HUES64 (cell line): ENCODE measurements at regions not wholly inside any gene's neighbourhood (a gene's known extent, or its start where the extent isn't known, plus 50 kb on each side); places are given as distances from the start of the nearest gene placed in this dataset.
"Not testable (repeated sequence)": the region's sequence is repeated elsewhere in the genome, so short reads cannot be mapped to it uniquely, and the experiment has no call there.

Experiments
- H3K27ac ChIP-seq: 2 replicates; pipeline ENCODE4 v1.7.0; 2013; ENCODE audit warnings: low read depth, low read length, inconsistent platforms
- H3K27me3 ChIP-seq: 2 replicates; pipeline ENCODE4 v1.6.1; 2013; ENCODE audit warnings: mild to moderate bottlenecking, low read length; ENCODE audit not compliant: insufficient read depth
- H3K36me3 ChIP-seq: 2 replicates; pipeline ENCODE4 v1.6.1; 2013; ENCODE audit warnings: mild to moderate bottlenecking, low read length; ENCODE audit not compliant: insufficient read depth
- H3K4me1 ChIP-seq: 2 replicates; pipeline ENCODE4 v1.6.1; 2013; ENCODE audit warnings: mild to moderate bottlenecking, low read length, moderate library complexity; ENCODE audit not compliant: insufficient read depth
- H3K4me3 ChIP-seq: 2 replicates; pipeline ENCODE4 v1.5.1; 2013; ENCODE audit warnings: mild to moderate bottlenecking, low read length, moderate library complexity
- H3K9ac ChIP-seq: 2 replicates; pipeline ENCODE4 v1.6.1; 2013; ENCODE audit warnings: mild to moderate bottlenecking, low read depth, low read length
- H3K9me3 ChIP-seq: 2 replicates; pipeline ENCODE4 v1.6.1; 2013; ENCODE audit warnings: low read depth, low read length; ENCODE audit not compliant: insufficient read depth
- WGBS: fragments of 150-250, 120-280 bp; methylation state at CpG from one replicate; pipeline ENCODE4 v1.1.7; 2013; ENCODE audit warnings: missing lambda C conversion rate; 5-methylcytosine and 5-hydroxymethylcytosine counted together

- no peaks in the 10 kb centered on the region for H3K9me3 ChIP-seq
- peaks cover 8% of the 10 kb centered on the region for H3K4me1 ChIP-seq
- no peaks in the 10 kb centered on the region for H3K27me3 ChIP-seq
- no peak overlapping the region for H3K27ac ChIP-seq
- no peak overlapping the region for H3K9ac ChIP-seq
- no peaks in the 10 kb centered on the region for H3K36me3 ChIP-seq
- 100% methylated on average over 1 of the region's 1 CpG for WGBS
- H3K4me3 ChIP-seq, result no peak overlapping the region
Measured at GRCh38 chr1:182331387-182331786, 60.2 kb downstream of the GLUL start.

GRCh38 chr1:182330303-182330702 lies 61.3 kb downstream of the GLUL start:
- no peaks in the 10 kb centered on the region for H3K36me3 ChIP-seq
- no peaks in the 10 kb centered on the region for H3K27me3 ChIP-seq
- no peaks in the 10 kb centered on the region for H3K9me3 ChIP-seq
- peaks cover 8% of the 10 kb centered on the region for H3K4me1 ChIP-seq
- H3K27ac ChIP-seq, result no peak overlapping the region
- H3K9ac ChIP-seq, result no peak overlapping the region
- no peak overlapping the region for H3K4me3 ChIP-seq

- Histone ChIP-seq H3K9ac (no peak overlapping the region), H3K9me3 (no peaks in the 10 kb centered on the region), H3K27ac (no peak overlapping the region), H3K36me3 (no peaks in the 10 kb centered on the region), H3K4me1 (peaks cover 8% of the 10 kb centered on the region), H3K27me3 (no peaks in the 10 kb centered on the region), H3K4me3 (no peak overlapping the region)
- WGBS, result 80% methylated on average over 2 of the region's 2 CpGs
Measured at GRCh38 chr1:182329471-182329870, 62.1 kb downstream of the GLUL start.

GRCh38 chr1:182328591-182328990 lies 63.0 kb downstream of the GLUL start:
- Histone ChIP-seq H3K27ac (no peak overlapping the region), H3K27me3 (no peaks in the 10 kb centered on the region), H3K9me3 (no peaks in the 10 kb centered on the region), H3K4me1 (peaks cover 8% of the 10 kb centered on the region), H3K36me3 (no peaks in the 10 kb centered on the region), H3K4me3 (no peak overlapping the region), H3K9ac (no peak overlapping the region)
- 96% methylated on average over 16 of the region's 16 CpGs for WGBS

- H3K27me3 ChIP-seq, result no peaks in the 10 kb centered on the region
- no peak overlapping the region for H3K9ac ChIP-seq
- H3K27ac ChIP-seq, result no peak overlapping the region
- 75% methylated on average over 2 of the region's 2 CpGs for WGBS
- no peaks in the 10 kb centered on the region for H3K4me1 ChIP-seq
- no peak overlapping the region for H3K4me3 ChIP-seq
- H3K36me3 ChIP-seq, result no peaks in the 10 kb centered on the region
- H3K9me3 ChIP-seq, result no peaks in the 10 kb centered on the region
Measured at GRCh38 chr1:182325339-182325738, 66.3 kb downstream of the GLUL start.

- not testable (repeated sequence) for H3K36me3 ChIP-seq, H3K4me3 ChIP-seq, H3K9me3 ChIP-seq, H3K27me3 ChIP-seq, H3K27ac ChIP-seq, H3K4me1 ChIP-seq, H3K9ac ChIP-seq
- WGBS, result 92% methylated on average over 4 of the region's 6 CpGs
Measured at GRCh38 chr1:182321532-182321931, 70.1 kb downstream of the GLUL start.

GRCh38 chr1:182317611-182318161 lies 73.9 kb downstream of the GLUL start:
- Histone ChIP-seq H3K9me3 (no peaks in the 10 kb centered on the region), H3K4me3 (no peak overlapping the region), H3K27ac (no peak overlapping the region), H3K27me3 (no peaks in the 10 kb centered on the region), H3K9ac (no peak overlapping the region), H3K36me3 (no peaks in the 10 kb centered on the region), H3K4me1 (peaks cover 6% of the 10 kb centered on the region; the same call in 1 of the 2 replicates)
- 75% methylated on average over 1 of the region's 1 CpG for WGBS

- not testable (repeated sequence) for H3K9me3 ChIP-seq, H3K27me3 ChIP-seq, H3K4me3 ChIP-seq, H3K36me3 ChIP-seq, H3K9ac ChIP-seq, H3K27ac ChIP-seq, H3K4me1 ChIP-seq
- 77% methylated on average over 3 of the region's 3 CpGs for WGBS
Measured at GRCh38 chr1:182316454-182316853, 75.1 kb downstream of the GLUL start.

- Histone ChIP-seq H3K4me3 (no peak overlapping the region), H3K9me3 (no peaks in the 10 kb centered on the region), H3K27ac (peak overlapping the region; percentile 25; the same call in 1 of the 2 replicates), H3K9ac (no peak overlapping the region), H3K27me3 (no peaks in the 10 kb centered on the region), H3K36me3 (no peaks in the 10 kb centered on the region), H3K4me1 (peaks cover 8% of the 10 kb centered on the region; the same call in 1 of the 2 replicates)
- 82% methylated on average over 5 of the region's 5 CpGs for WGBS
Measured at GRCh38 chr1:182315167-182315556, 76.4 kb downstream of the GLUL start.

GRCh38 chr1:182309631-182310351 lies 81.8 kb downstream of the GLUL start:
- WGBS, result 66% methylated on average over 10 of the region's 10 CpGs
- no peaks in the 10 kb centered on the region for H3K36me3 ChIP-seq
- no peak overlapping the region for H3K27ac ChIP-seq
- H3K9me3 ChIP-seq, result no peaks in the 10 kb centered on the region
- H3K27me3 ChIP-seq, result no peaks in the 10 kb centered on the region
- peaks cover 11% of the 10 kb centered on the region; the same call in 1 of the 2 replicates for H3K4me1 ChIP-seq
- H3K9ac ChIP-seq, result no peak overlapping the region
- H3K4me3 ChIP-seq, result no peak overlapping the region

- Histone ChIP-seq H3K9me3 (no peaks in the 10 kb centered on the region), H3K4me1 (peaks cover 10% of the 10 kb centered on the region; the same call in 1 of the 2 replicates), H3K27ac (no peak overlapping the region), H3K4me3 (no peak overlapping the region), H3K36me3 (no peaks in the 10 kb centered on the region), H3K27me3 (no peaks in the 10 kb centered on the region), H3K9ac (no peak overlapping the region)
Measured at GRCh38 chr1:182308826-182309225, 82.8 kb downstream of the GLUL start.

GRCh38 chr1:182307486-182307885 lies 84.1 kb downstream of the GLUL start:
- WGBS, result 92% methylated on average over 6 of the region's 8 CpGs
- H3K4me3 ChIP-seq, H3K36me3 ChIP-seq, H3K9ac ChIP-seq, H3K9me3 ChIP-seq, H3K27ac ChIP-seq, H3K27me3 ChIP-seq: not testable (repeated sequence)
- H3K4me1 ChIP-seq, result peaks cover 10% of the 10 kb centered on the region; the same call in 1 of the 2 replicates
